Astrocyte (in vitro differentiated cells and primary cell): ENCODE measurements at regions not wholly inside any gene's neighbourhood (a gene's known extent, or its start where the extent isn't known, plus 50 kb on each side); places are given as distances from the start of the nearest gene placed in this dataset.
"Not testable (repeated sequence)": the region's sequence is repeated elsewhere in the genome, so short reads cannot be mapped to it uniquely, and the experiment has no call there.

ENCODE experiments used
- CTCF ChIP-seq: IDR thresholded peaks from 2 replicates; pipeline ENCODE4 v1.5.1; 2011; ENCODE audit warnings: low read depth, mild to moderate bottlenecking, inconsistent platforms, low read length, moderate library complexity; ENCODE audit not compliant: insufficient read depth
- EZH2 ChIP-seq: IDR thresholded peaks from 2 replicates; pipeline ENCODE4 v1.6.1; 2012; ENCODE audit warnings: mild to moderate bottlenecking, low read length, inconsistent platforms; ENCODE audit not compliant: insufficient read depth

DNA sequence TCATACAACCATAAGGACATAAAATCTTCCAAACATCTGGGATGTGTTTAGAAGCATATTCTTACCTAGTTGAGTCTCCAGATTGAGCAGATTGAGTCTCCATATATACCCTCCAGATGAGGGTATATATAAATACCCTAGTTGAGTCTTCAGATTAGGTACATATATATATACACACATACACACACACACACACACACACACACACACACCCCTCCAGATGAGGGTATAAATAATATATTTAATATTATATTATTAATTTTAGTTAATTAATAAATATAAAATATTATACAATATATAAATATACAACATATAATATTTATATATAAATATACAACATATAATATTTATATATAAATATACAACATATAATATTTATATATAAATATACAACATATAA lies 2219.1 kb downstream of the PCDH7 start:
- not testable (repeated sequence) for TF ChIP-seq CTCF, EZH2
